ENCODE measurements at regions not wholly inside any gene's neighbourhood (a gene's known extent, or its start where the extent isn't known, plus 50 kb on each side); places are given as distances from the start of the nearest gene placed in this dataset.

DNA sequence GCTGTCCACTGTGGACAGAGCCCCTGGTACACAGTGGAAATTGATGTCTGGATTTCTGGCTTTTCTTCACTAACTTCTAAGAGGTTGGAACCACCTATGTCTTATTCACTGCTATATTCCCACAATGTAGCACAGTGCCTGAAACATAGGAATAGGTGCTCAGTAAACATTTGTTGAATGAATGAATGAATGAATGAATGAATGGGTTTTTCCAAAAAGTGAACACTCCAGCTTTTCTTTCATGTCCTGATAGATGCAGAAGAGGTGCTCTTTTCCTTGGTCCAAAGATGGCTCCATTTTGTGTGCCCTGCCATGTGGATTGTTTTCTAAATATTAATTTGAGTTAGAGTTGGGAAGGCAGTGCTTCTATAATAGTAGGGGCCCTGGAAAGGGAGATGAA, 124.1 kb downstream of the SP3 start:
- TF ChIP-seq POLR2A (IDR thresholded peaks at IDR 0.05; ENCODE audit: low read depth, low read length) (no peak), POLR2AphosphoS5 (IDR thresholded peaks at IDR 0.05; ENCODE audit: low read depth, low read length) (no peak), TAF1 (IDR thresholded peaks at IDR 0.05; ENCODE audit: low read depth, low read length) (no peak), SPI1 (IDR thresholded peaks at IDR 0.05; ENCODE audit: low read depth, low read length) (no peak)

Measured in GM12891 (cell line).